NCI-H1694 treated with DMSO at 0.1 percent for 48 hours (cell line): ENCODE measurements at regions not wholly inside any gene's neighbourhood (a gene's known extent, or its start where the extent isn't known, plus 50 kb on each side); places are given as distances from the start of the nearest gene placed in this dataset.

ENCODE experiments used
- DNase-seq: peaks from one replicate; lab custom pipeline; 2025; lab: John Stamatoyannopoulos, UW

DNA sequence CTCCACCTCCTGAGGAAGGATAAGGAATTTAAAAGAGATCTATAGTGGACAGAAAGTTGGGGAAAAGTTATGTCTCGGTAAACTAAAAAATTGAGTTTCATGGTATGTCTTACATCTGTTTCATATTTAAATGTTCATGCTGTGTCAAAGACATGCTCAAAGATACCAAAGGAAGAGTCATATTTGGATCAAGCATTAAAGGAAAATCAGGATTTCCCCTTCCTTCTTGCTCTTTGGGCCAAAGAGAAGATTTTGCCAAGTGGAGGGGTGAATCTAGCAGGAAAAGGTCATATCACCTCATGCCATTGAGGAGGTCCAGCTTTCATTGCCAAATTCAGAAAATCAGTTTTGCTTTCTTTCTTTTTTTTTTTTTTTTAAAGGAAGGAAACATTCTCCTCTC, 192.4 kb downstream of the OGFRL1 start:
- no peak for DNase-seq

- DNase-seq, result no peak
Observed at GRCh38 chr6:71481801-71482200, 193.2 kb downstream of the OGFRL1 start.

GRCh38 chr6:71482742-71483141, 194.1 kb downstream of the OGFRL1 start:
- no peak for DNase-seq

GRCh38 chr6:71486461-71486860, 197.8 kb downstream of the OGFRL1 start:
- DNase-seq, result no peak

- DNase-seq, result no peak
Observed at GRCh38 chr6:71488186-71488585, 199.6 kb downstream of the OGFRL1 start.

- no peak for DNase-seq
Observed at GRCh38 chr6:71489736-71490135, 201.1 kb downstream of the OGFRL1 start.

GRCh38 chr6:71490876-71491275, 202.3 kb downstream of the OGFRL1 start:
- no peak for DNase-seq

GRCh38 chr6:71491844-71492243, 203.2 kb downstream of the OGFRL1 start:
- no peak for DNase-seq

- no peak for DNase-seq
Observed at GRCh38 chr6:71492668-71493067, 204.1 kb downstream of the OGFRL1 start.

- DNase-seq, result no peak
Observed at GRCh38 chr6:71496018-71496721, 207.6 kb downstream of the OGFRL1 start.

DNA sequence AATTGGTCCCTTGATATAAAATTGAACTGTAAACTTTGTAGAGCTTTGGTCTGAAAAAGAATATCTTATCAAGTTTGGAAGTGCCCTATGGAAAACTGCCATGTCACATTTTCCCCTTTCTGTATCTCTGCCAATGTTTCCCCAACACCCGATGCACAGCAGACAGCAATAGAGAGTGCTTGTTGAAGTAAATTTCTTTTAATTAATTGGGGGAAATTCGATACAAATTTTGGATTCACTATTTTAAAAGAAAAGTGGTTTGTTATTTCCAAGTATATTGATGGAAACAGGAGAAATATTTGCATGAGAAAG, 208.1 kb downstream of the OGFRL1 start:
- no peak for DNase-seq

DNA sequence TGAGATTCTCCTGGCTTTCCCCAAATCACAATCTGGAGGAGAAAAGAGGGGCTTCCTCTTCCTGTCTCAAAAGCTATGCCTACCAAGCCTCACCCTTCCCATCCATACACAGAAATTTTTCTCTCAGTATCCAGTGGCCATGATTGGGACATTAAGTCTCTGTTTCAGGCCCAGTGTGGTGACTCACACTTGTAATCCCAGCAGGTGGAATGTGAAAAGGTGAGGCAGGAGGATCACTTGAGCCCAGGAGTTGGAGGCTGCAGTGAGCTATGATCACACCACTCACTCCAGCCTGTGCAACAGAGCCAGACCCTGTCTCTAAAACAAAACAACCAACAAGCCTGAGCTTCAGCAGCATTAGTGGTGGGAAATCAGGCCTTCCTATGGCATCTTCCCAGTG, 210.0 kb downstream of the OGFRL1 start:
- DNase-seq, result no peak

DNA sequence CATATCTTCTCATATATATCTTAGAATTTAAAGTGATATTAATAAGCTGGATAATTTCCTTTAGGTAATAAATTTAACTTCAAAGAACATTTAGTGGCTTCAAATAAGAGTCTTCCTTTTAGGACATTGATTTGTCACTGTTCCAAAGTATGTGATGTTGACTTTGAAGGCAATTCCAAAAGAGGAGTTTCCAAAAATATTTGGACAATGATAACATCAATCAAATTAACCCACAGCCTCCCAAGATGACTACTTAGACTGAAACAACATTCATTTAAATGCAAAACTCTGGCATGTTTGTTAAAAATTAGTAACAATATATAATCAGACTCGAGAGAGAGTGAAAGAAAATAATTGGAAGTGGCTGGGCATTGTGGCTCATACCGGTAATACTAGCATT, 211.1 kb downstream of the OGFRL1 start:
- no peak for DNase-seq

DNA sequence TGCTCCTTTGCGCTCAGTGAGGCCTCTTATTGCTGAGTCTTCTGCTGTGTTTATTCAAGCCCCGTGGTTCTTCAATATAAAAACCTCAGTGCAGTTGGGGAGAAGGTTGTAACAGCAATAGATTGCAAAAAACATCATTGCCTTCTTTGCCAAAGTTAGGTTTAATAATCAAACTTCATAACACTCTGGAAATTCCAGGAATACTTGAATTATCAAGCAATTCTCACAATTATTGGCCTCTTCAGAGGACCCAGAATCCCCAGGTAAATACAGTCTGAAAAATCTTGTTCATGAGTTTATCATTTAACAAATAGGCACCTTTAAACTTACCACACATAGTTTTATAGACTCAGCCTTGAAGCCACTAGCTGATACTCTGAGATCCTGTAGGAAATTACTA, 213.6 kb downstream of the OGFRL1 start:
- DNase-seq, result no peak

DNA sequence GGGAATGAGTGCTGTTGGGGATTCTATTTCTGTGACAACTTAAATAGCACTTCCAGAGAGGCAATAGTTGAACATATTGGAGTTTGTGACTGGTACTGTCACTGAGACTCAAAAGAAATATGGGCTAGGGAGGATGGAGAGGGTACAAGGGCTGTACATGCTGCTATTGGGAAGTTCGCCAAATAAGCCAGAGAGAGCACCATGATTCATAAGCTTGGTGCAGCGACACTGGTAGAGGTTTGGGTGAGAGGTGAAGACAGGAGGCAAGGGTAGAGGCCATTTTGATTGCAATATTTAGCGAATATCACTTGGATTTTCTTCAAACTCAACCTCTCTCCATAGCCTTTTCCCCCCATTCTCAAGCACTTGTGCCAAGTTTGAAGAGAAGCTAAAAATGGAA, 214.3 kb downstream of the OGFRL1 start:
- DNase-seq, result no peak

- no peak for DNase-seq
Observed at GRCh38 chr6:71507183-71507582, 218.6 kb downstream of the OGFRL1 start.

GRCh38 chr6:71509191-71510005, 220.8 kb downstream of the OGFRL1 start:
- no peak for DNase-seq

DNA sequence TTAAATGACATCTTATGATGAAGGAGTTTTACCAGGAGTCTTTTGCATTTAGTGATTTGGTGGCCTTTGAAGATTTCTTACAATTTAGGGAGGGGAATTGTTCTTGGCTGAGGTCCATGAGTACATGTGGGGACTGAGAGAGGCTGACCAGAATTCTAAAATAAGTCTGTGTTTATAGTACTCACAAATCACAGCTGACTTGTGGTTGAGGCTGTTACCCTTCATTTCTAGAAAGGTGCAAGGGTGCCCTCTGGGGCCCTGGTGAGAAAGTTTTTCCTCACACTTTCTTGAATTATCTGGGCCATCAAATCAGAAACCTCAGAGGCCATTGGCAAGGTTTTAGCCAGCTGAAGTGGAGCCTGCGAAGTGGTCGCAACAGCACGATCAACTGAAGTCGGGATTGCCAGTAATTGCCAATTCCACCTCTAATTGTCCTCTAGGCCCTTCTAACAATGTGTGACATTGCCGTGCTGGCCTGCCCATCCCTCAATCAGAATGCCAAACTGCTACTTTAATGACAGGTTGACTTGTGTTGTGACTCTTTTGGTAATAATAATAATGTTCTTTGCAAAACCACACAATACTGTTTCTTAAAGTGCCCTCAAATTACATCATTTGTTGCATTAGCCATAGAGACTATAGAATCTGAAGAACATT, 221.6 kb downstream of the OGFRL1 start:
- peak; percentile 27 for DNase-seq

- no peak for DNase-seq
Observed at GRCh38 chr6:71510856-71511255, 222.2 kb downstream of the OGFRL1 start.

DNA sequence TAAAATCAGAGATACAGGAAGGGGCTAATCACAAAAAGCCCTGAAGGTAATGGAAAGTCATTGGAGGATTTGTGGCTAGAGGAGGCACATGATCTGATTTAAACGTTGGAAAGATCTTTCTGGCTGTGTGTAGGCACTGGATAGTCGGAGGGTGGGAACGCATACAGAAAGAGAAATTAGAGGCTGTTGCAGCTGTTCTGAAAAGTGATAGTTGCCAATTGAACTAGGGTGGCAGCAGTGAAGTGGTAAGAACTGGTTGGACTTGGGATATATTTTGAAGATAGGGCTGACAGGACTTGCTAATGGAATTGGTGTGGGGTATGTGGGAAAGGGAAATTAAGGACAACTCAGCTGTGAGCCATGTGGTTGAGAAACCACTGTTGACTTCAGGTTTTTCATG, 223.6 kb downstream of the OGFRL1 start:
- DNase-seq, result no peak

DNA sequence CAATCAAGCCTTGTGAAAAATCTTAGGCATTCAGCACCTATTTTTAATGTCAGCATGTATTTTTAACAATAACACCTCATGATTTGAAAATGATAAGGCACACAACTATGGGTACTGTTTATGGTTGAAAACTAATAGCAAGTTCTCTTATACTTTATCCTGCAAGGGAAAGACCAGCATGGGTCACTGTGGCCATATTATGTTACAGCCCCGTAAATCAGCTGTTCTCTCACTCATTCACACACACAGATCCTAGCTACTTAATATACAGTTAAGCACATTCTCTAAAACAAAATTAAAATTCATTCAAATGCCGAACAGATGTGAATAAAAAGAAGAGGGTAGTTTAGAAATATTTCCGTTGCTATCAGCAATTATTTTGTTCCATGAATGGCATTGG, 224.4 kb downstream of the OGFRL1 start:
- DNase-seq, result no peak

- no peak for DNase-seq
Observed at GRCh38 chr6:71523548-71523947, 234.9 kb downstream of the OGFRL1 start.

- no peak for DNase-seq
Observed at GRCh38 chr6:71524201-71524600, 235.6 kb downstream of the OGFRL1 start.
